GM10266 (cell line): ENCODE measurements at regions not wholly inside any gene's neighbourhood (a gene's known extent, or its start where the extent isn't known, plus 50 kb on each side); places are given as distances from the start of the nearest gene placed in this dataset.

Experiments
- DNase-seq: peaks from one replicate; pipeline ENCODE4 v3.0.0; 2012; ENCODE audit errors: extremely low spot score
- CTCF ChIP-seq: IDR thresholded peaks from 2 replicates; pipeline ENCODE4 v1.5.1; 2012; ENCODE audit warnings: mild to moderate bottlenecking, low read depth; ENCODE audit not compliant: control insufficient read depth, insufficient read depth; ENCODE audit errors: missing control alignments

GRCh38 chr13:106710266-106710665, 142.3 kb upstream of the ARGLU1 start:
- no peak for DNase-seq
- no peak for TF ChIP-seq CTCF

GRCh38 chr13:106709522-106709921, 141.6 kb upstream of the ARGLU1 start:
- DNase-seq, result no peak

GRCh38 chr13:106702505-106702904, 134.6 kb upstream of the ARGLU1 start:
- TF ChIP-seq CTCF, result no peak
- DNase-seq, result no peak

More at GRCh38 chr13:106709522-106709921, 141.6 kb upstream of the ARGLU1 start:
- TF ChIP-seq CTCF, result no peak

GRCh38 chr13:106701771-106702341, 133.9 kb upstream of the ARGLU1 start:
- no peak for TF ChIP-seq CTCF
- no peak for DNase-seq

GRCh38 chr13:106700439-106700838, 132.5 kb upstream of the ARGLU1 start:
- no peak for DNase-seq
- no peak for TF ChIP-seq CTCF

GRCh38 chr13:106700007-106700406, 132.1 kb upstream of the ARGLU1 start:
- no peak for DNase-seq
- TF ChIP-seq CTCF, result no peak

- TF ChIP-seq CTCF, result no peak
- DNase-seq, result no peak
Measured at GRCh38 chr13:106699311-106699710, 131.4 kb upstream of the ARGLU1 start.
